ENCODE measurements at regions not wholly inside any gene's neighbourhood (a gene's known extent, or its start where the extent isn't known, plus 50 kb on each side); places are given as distances from the start of the nearest gene placed in this dataset.
A peak's percentile ranks its signal among the peaks of the same experiment; 100 is the strongest.

DNA sequence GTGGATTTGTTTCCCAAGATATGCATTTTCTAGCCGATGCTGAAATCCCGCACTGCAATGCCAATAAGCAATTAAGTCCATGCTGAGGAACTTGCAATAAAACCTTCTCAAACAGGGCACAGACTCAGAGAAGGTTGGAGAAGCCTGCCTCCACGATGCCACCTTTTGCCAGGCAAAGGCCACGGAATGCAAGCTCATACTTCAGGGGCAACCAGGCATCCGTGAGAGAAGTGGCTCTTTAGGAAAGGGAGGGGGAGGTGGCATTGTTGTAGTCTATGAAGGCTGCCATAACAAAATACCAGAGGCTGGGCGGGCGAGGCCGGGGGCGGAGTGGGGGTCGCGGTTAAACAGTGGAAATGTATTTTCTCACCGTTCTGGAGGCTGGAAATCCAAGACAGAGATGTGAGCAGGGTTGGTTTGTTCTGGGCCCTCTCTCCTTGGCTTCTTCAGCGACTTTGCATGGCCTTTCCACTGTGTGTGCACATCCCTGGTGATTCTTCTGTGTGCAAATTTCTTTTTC lies 689.5 kb downstream of the VRK1 start:
- DNase-seq (ENCODE audit: extremely low read depth in 1 of 11, low read depth in 9 of 11, low spot score in 4 of 11), result no peak

- DNase-seq (ENCODE audit: extremely low read depth in 1 of 11, low read depth in 9 of 11, low spot score in 4 of 11), result no peak
Measured at GRCh38 chr14:97489750-97490149, 692.6 kb downstream of the VRK1 start.

GRCh38 chr14:97490521-97491070 lies 693.4 kb downstream of the VRK1 start:
- no peak for DNase-seq (ENCODE audit: extremely low read depth in 1 of 11, low read depth in 9 of 11, low spot score in 4 of 11)

- DNase-seq (ENCODE audit: extremely low read depth in 1 of 11, low read depth in 9 of 11, low spot score in 4 of 11), result no peak
Measured at GRCh38 chr14:97491697-97492096, 694.5 kb downstream of the VRK1 start.

DNA sequence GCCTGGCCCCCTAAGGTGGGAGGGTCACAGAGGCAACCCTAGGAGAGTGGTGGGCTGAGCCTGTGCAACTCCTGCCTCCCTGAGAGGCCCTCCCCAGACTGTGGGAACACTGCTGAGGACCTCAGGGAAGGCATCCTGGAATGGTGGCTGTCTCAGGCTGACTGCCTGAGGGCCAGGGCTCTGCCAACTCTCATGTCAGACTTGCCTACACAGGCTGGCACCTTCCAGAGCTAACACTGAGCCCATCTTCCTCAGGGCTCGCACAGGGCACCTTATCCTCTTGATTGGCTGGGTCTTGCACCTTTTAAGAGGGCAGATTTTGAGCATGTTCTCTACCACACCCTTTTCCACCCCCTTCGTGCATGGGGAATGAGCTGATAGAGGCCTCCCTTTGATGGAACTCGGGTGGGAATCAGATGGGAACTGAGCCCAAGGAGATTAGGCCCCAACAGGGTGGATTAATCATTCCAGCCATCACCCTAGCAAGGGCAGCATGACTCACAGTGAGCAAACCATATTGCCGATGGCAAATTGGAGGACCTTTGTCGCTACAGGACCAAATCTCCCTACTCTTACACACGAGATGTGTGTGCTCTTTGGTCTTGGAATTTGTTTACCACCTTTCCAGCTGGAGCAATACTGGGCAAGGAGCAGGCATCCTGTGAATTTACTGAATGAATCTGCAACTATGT lies 702.8 kb downstream of the VRK1 start:
- no peak for DNase-seq (ENCODE audit: extremely low read depth in 1 of 11, low read depth in 9 of 11, low spot score in 4 of 11)

- DNase-seq (ENCODE audit: extremely low read depth in 1 of 11, low read depth in 9 of 11, low spot score in 4 of 11), result no peak
Measured at GRCh38 chr14:97506626-97507025, 709.4 kb downstream of the VRK1 start.

DNA sequence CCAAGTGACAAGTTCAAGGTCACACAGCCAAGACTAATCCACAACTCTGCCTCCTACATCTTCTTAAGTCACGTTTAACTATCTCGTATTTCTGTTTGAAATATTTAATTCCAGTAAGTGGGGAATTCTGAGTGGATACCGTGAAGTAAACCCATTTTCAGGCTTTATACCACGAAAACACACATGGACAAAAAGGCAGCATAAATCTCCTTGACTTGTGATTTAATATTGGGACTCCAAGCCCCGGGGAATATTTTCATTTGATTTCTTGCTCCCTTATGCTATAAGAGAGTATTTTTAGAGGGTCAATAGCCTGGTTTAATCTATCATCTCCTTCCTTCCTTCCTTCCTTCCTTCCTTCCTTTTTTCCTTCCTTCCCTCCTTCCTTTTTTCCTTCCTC lies 716.7 kb downstream of the VRK1 start:
- no peak for DNase-seq (ENCODE audit: extremely low read depth in 1 of 11, low read depth in 9 of 11, low spot score in 4 of 11)

GRCh38 chr14:97517566-97518234 lies 720.5 kb downstream of the VRK1 start:
- DNase-seq (ENCODE audit: extremely low read depth in 1 of 11, low read depth in 9 of 11, low spot score in 4 of 11), result peak in 1 of 11 donors; percentile 1

DNA sequence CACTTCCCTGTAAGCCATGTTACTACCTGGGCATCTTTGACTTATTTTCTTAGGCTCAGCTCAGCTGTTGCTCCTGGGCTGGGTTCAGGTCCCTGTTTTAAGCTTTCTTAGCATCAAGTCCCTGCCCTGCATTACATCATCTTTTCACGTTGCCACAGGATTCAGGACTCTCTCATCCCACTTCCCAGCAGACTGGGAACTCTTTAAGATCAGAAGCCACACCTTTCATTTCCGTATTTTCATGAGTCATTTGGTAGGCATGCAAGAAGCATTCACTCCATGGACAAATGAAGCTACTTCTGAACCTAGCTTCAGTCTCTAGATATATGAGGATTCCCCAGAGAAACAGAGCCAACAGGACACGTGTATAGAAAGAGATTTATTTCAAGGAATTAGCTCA lies 726.8 kb downstream of the VRK1 start:
- no peak for DNase-seq (ENCODE audit: extremely low read depth in 1 of 11, low read depth in 9 of 11, low spot score in 4 of 11)

DNA sequence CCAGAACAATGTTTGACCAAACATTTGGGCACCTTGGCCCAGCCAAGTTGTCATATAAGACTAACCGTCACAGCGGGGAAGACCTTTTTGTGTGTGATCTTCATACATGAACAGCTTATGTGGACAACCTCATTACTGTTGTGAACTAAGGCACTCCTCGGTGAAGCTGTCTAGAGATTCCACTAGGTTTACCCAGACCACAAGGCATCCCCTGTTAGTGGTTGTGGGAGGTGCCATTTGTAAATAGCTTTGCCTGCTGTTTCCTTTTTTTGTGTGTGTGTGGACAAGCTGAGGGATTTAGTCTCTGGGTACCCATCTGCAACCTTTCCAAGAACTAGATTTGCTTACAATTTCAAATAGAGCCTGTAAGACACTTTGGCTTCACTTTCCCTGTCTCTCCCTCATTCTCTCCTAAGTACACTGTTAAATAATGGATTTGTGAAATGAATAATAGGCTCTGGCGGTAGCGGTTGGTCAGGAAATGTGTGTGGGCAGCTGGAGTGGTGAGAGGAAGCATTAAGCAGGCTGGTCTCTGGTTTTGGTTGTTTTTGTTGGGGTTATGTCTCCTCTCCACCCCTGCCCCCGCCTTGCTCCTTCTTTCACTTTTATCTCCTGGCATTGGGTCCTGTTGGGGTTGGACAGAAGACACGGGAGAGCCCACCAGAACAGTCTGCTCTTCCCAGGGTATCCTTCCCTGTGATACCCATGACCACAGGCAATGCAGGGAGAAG lies 727.6 kb downstream of the VRK1 start:
- DNase-seq (ENCODE audit: extremely low read depth in 1 of 11, low read depth in 9 of 11, low spot score in 4 of 11), result no peak

DNA sequence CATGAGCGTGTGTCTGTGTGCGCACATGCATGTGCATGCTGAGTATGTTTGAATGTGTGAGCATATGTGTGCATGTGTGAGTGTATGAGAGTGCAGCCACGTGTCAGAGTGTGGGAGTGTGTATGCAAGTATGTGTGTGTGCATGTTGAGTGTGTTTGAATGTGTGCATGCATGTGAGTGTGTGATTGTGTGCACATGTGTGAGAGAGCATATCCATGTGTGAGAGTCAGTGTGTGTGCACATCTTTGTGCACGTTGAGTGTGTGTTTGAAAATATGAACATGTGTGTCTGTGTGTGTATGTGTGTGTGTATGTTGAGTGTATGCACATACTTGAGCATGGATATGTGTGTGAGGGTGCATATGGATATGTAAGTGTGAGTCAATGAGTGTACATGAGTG lies 730.8 kb downstream of the VRK1 start:
- DNase-seq (ENCODE audit: extremely low read depth in 1 of 11, low read depth in 9 of 11, low spot score in 4 of 11), result no peak

DNA sequence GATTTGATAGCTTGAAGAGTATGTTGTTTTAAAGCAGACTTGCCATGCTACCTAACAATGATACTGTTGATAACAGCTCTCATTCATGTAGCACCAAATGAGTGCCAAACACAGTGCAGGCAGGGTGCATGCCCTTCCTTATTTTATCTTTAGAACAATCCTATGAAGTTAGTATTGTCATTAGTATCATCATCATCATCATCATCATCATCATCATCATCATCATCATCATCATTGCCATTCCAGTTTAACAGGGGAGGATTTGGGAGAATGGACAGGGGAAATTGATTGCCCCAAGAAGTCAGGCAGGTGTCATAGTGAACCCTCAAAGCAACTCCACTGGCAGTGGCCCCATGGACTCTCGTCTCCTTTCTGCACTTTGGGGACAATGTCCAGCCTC lies 734.9 kb downstream of the VRK1 start:
- DNase-seq (ENCODE audit: extremely low read depth in 1 of 11, low read depth in 9 of 11, low spot score in 4 of 11), result no peak

DNA sequence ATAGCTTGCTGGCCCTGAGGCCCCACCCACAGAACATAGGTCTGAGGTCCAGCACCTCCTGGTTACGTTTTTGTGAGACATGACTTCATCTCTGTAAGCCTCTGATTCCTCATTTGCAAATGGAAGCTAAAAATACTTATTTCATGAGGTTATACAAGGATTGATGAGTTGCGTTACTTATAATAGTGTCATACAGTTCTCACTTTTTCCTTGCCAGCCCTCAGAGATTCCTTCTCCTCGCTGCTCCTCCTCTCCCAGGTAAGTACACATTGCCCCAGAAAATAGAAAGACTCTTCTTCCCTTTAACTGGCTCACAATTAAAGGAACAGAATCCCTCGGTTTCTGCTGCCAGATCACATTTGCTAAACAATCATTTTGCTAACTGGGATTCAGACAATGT lies 739.2 kb downstream of the VRK1 start:
- DNase-seq (ENCODE audit: extremely low read depth in 1 of 11, low read depth in 9 of 11, low spot score in 4 of 11), result no peak

GRCh38 chr14:97538749-97539410 lies 741.7 kb downstream of the VRK1 start:
- no peak for DNase-seq (ENCODE audit: extremely low read depth in 1 of 11, low read depth in 9 of 11, low spot score in 4 of 11)

- DNase-seq (ENCODE audit: extremely low read depth in 1 of 11, low read depth in 9 of 11, low spot score in 4 of 11), result no peak
Measured at GRCh38 chr14:97539411-97539795, 742.2 kb downstream of the VRK1 start.

GRCh38 chr14:97539884-97540283 lies 742.7 kb downstream of the VRK1 start:
- DNase-seq (ENCODE audit: extremely low read depth in 1 of 11, low read depth in 9 of 11, low spot score in 4 of 11), result no peak

DNA sequence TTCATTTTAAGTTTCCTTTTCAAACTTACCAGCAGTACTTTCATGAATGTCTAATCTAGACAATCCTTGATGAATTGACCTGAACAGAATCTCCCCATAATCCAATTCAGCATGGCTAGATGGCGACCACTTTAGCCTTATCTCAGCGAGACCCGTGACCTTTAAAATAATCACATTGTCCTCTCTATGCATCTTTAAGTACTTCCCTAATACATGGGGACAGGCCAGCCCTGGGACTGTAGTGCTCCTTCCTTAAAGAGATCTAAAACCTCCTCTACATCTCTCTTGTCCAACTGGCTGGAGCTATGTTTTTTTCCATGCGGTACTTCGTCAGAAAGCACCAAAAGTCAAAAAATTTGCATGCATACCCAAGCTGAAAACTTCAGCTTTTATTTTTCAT lies 746.0 kb downstream of the VRK1 start:
- no peak for DNase-seq (ENCODE audit: extremely low read depth in 1 of 11, low read depth in 9 of 11, low spot score in 4 of 11)

- DNase-seq (ENCODE audit: extremely low read depth in 1 of 11, low read depth in 9 of 11, low spot score in 4 of 11), result no peak
Measured at GRCh38 chr14:97543816-97544215, 746.6 kb downstream of the VRK1 start.

GRCh38 chr14:97544571-97544970 lies 747.4 kb downstream of the VRK1 start:
- DNase-seq (ENCODE audit: extremely low read depth in 1 of 11, low read depth in 9 of 11, low spot score in 4 of 11), result no peak
